Sciatic nerve (tissue), 2 donors: ENCODE measurements at regions not wholly inside any gene's neighbourhood (a gene's known extent, or its start where the extent isn't known, plus 50 kb on each side); places are given as distances from the start of the nearest gene placed in this dataset.
A peak's percentile ranks its signal among the peaks of the same experiment; 100 is the strongest.
"Not testable (repeated sequence)": the region's sequence is repeated elsewhere in the genome, so short reads cannot be mapped to it uniquely, and the experiment has no call there.

ENCODE experiments used
- ATAC-seq: fragments of 200-7000 bp; cut with Tn5 transposase; one replicate; pipeline ENCODE4 v1.9.1; 2020; ENCODE audit warnings: mild to moderate bottlenecking, moderate library complexity
- DNase-seq: peaks from one replicate; pipeline ENCODE4 v3.0.0-alpha.2; 2020; ENCODE audit warnings: low spot score
- intact Hi-C: fragments of 100-400 bp; cut with DNase I; formaldehyde crosslinking; loops from one replicate; pipeline ENCODE4 v1.14.2; 2022
- donor health status: DM: no; HTN: no; CAD: no.
- donor health status: DM: no; HTN: no; CAD: no.

DNA sequence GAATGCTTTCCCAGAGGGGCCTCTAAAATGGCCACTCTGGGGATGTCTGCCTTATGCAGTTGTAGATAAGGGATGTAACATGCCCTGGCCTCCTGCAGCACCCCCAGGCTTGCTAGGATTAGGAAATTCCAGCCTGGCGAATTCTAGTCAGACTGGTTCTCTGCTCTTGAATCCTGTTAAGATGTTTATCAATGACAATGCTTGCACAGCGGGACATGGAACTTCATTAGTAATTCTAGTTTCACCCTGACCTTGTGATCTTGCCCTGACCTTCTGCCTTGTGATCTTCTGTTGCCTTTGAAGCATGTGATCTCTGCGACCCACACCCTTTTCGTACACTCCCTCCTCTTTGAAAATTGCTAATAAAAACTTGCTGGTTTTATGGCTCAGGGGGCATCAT, 497.2 kb upstream of the PABPC4L start:
- ATAC-seq, DNase-seq, intact Hi-C loops: not testable (repeated sequence)

DNA sequence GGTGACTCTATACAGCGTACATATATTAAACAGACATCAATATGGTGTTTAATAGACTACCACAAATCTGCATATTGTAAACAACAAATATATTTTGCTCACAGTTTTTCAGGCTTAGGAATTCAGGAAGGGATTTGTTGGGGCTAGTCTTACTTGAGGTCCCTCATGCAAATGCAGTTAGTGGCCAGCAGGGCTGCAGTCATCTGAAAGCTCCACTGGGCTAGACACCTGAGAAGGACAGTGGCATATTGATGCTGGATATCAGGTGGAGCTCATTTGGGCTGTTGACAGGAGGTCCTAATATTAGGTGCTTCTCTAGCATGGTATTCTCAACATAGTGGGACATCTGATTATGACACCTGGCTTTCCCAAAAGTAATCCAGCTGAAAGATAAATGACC, 493.8 kb upstream of the PABPC4L start:
- no peak for DNase-seq
- intact Hi-C loops = no loop called here
- no peak for ATAC-seq

GRCh38 chr4:134691915-134692314, 490.3 kb upstream of the PABPC4L start:
- DNase-seq = no peak
- intact Hi-C loops = no loop called here
- ATAC-seq = no peak

GRCh38 chr4:134687646-134688628, 486.3 kb upstream of the PABPC4L start:
- DNase-seq = no peak
- intact Hi-C loops = loop anchor here (1.0 kb wide), 1 partner anchor 31 kb away; no protein-coding TSS in a partner anchor
- ATAC-seq = peak; percentile 10

DNA sequence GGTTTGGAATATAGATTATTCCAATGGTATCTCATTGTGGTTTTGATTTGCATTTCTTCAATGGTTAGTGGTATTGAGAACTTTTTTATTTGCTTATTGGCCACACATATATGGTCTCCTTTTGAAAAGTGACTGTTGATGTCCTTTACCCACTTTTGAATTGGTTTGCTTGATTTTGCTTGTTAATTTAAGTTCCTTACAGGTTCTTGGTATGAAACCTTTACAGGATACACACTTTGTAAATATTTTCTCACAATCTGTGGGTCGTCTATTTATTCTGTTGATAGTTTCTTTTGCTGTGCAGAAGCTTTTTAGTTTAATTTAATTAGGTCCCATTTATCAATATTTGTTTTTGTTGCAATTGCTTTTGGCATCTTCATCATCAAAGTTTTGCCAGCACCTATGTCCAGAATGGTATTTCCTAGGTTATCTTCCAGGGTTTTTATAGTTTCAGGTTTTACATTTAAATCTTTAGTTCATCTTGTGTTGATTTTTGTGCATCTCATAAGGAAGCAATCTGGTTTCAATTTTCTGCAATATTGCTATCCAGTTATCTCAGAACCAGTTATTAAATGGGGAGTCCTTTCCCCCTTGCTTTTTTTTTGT, 475.7 kb upstream of the PABPC4L start:
- ATAC-seq = no peak
- intact Hi-C loops = no loop called here
- no peak for DNase-seq

GRCh38 chr4:134668237-134668636, 466.6 kb upstream of the PABPC4L start:
- DNase-seq = no peak
- intact Hi-C loops = no loop called here
- no peak for ATAC-seq

DNA sequence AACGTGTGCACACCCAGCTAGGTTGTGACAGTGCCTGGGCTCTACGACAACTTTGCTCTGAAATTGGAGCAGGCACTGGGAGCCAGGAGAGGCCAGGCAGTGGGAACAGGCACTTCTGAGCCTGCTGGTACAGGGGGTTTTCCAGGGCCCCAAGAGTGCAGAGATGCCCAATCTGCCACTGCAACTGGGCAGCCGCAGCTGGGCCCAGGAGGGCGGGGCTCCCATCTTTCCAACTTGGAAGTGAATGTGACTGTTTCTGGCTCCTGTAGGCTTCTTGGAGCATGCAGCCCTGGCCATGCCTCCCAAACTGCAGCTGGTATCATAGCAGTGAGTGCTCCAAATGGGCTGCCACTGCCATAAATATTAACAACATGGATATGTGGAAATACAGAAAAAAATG, 465.1 kb upstream of the PABPC4L start:
- ATAC-seq (no peak), DNase-seq (no peak)
- intact Hi-C loops = no loop called here

DNA sequence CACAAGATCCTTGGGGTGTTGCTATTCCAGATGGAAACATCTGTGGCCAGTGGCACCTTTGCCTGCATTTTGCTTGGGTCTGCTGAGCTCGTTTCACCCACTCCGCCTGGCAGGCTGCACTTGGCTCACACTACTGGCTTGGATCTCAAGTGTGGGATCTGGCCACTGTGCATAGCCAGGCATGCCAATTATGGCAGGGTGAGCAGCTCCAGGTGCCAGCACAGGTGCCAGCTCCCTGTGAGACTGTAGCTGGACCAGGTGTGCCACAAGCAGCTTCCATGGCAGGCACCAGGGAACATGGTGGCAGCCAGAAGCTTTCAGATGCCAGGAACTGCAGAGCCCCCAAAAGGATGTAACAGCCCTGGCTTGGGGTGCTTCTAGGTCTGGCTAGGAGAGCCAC, 463.8 kb upstream of the PABPC4L start:
- intact Hi-C loops = no loop called here
- ATAC-seq = no peak
- DNase-seq = no peak

GRCh38 chr4:134663742-134664141, 462.2 kb upstream of the PABPC4L start:
- ATAC-seq (no peak), DNase-seq (no peak)
- intact Hi-C loops = no loop called here

GRCh38 chr4:134650461-134650860, 448.9 kb upstream of the PABPC4L start:
- no peak for DNase-seq
- intact Hi-C loops = no loop called here
- ATAC-seq = no peak

DNA sequence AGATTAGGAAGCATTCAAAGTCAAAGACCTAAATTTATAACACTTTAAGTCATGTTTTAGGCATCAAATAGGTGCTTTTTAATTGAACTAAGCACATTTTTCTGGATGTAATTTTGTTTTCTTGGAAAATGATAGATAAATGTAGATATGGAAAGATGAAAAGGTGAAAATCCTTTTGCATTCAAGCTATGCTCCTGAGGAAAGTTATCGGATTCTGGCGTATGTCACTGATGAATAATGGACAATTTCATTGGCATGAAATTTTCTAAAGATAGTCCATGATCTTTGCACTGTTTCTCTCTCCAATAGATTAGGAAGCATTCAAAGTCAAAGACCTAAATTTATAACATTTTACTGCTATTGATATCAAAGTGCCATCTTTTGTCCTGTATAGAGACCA, 444.2 kb upstream of the PABPC4L start:
- intact Hi-C loops = no loop called here
- DNase-seq (no peak), ATAC-seq (no peak)

DNA sequence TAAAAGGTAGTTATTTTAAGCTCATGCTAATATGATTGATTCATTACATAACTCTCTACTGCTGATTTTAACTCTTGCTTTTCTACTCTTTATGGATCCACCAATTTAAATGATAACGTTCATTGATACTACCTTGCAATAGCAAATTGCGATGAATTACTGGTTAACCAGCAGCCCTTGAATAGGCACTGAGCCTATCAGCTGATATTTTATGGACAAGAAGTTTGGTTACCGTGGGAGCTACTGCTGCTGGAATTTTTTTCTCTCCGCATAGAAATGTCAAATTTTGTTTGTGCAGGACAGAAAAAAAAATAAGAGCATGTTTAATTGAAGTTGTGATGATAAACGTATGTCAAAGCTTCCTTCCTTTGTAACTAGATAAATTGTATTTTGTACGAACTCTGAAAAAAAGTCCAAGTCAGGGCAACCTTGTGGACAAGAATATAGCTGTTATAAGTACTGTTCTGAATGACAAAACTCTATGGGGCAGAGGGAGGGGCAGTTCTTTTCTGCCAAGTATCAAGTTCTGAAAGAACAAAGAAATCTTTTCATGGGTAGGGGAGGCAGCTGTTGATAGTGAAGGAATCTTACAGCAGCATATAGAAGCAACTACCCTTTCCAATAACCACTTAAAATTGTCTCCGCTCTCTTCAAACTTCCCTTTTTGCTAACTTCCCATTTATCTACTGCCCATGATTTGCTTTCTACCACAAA, 434.9 kb upstream of the PABPC4L start:
- ATAC-seq (no peak), DNase-seq (no peak)
- intact Hi-C loops = no loop called here

- DNase-seq (no peak), ATAC-seq (no peak)
- intact Hi-C loops = no loop called here
Measured at GRCh38 chr4:134634301-134634700, 432.7 kb upstream of the PABPC4L start.

DNA sequence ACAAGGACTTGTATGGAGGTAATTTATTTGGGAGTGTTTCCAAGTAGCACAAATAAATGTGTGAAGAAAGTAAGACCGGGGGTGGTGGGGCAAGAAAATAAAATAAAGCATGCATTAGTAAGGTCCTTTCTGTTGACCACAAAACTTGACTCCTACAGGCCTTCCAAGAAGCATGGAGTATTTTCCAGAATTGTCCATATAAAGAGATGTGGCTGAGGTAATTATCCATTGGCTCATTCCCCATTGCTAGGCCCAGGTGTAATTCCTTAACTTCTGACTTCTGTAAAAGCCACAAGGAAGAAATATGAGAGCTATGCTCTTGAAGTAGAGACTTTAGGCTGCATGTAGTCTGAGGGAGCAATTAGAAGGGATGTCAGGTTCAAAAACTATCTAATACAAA, 430.5 kb upstream of the PABPC4L start:
- ATAC-seq = no peak
- DNase-seq = no peak

GRCh38 chr4:134628066-134628465, 426.5 kb upstream of the PABPC4L start:
- intact Hi-C loops = no loop called here
- DNase-seq (no peak), ATAC-seq (no peak)

More for the DNA sequence above, 430.5 kb upstream of the PABPC4L start:
- intact Hi-C loops = no loop called here

GRCh38 chr4:134627366-134627765, 425.8 kb upstream of the PABPC4L start:
- intact Hi-C loops = no loop called here
- no peak for ATAC-seq

GRCh38 chr4:134624365-134624764, 422.8 kb upstream of the PABPC4L start:
- no peak for ATAC-seq
- DNase-seq = no peak
- intact Hi-C loops = no loop called here

More at GRCh38 chr4:134627366-134627765, 425.8 kb upstream of the PABPC4L start:
- DNase-seq = no peak

- DNase-seq, ATAC-seq, intact Hi-C loops: not testable (repeated sequence)
Measured at GRCh38 chr4:134622626-134623575, 421.3 kb upstream of the PABPC4L start.

DNA sequence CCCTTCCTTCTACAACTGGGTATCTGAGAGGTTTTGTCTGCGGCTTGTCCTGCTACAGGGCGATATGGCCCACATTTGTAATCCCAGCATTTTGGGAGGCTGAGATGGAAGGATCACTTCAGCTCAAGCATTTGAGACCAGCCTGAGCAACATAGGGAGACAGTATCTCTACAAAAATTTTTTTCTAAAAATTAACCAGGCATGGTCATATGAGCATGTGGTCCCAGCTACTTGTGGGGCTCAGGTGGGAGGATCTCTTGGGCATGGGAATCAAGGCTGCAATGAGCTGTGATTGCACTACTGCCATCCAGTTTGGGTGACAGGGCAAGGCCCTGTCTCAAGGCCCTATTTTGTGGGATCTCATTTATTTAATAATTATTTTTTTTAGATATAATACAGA, 420.6 kb upstream of the PABPC4L start:
- ATAC-seq = no peak
- intact Hi-C loops = no loop called here
- no peak for DNase-seq
